Effector CD4-positive, alpha-beta T cell (primary cell): ENCODE measurements at regions not wholly inside any gene's neighbourhood (a gene's known extent, or its start where the extent isn't known, plus 50 kb on each side); places are given as distances from the start of the nearest gene placed in this dataset.

Source experiments
- DNase-seq: peaks from one replicate; pipeline ENCODE4 v3.0.0-alpha.2; 2020

GRCh38 chr13:50071379-50071778 is 56.1 kb downstream of the KCNRG start:
- no peak for DNase-seq

GRCh38 chr13:50072676-50073075 is 57.4 kb downstream of the KCNRG start:
- DNase-seq, result no peak

- no peak for DNase-seq
Observed at GRCh38 chr13:50073340-50073739, 58.1 kb downstream of the KCNRG start.

- DNase-seq, result no peak
Observed at GRCh38 chr13:50074843-50075242, 59.6 kb downstream of the KCNRG start.

- no peak for DNase-seq
Observed at GRCh38 chr13:50075619-50076097, 60.4 kb downstream of the KCNRG start.

GRCh38 chr13:50077431-50077830 is 62.2 kb downstream of the KCNRG start:
- no peak for DNase-seq

- no peak for DNase-seq
Observed at GRCh38 chr13:50078231-50078894, 63.1 kb downstream of the KCNRG start.

- no peak for DNase-seq
Observed at GRCh38 chr13:50078895-50079654, 63.8 kb downstream of the KCNRG start.

GRCh38 chr13:50079655-50080202 is 64.5 kb downstream of the KCNRG start:
- no peak for DNase-seq

GRCh38 chr13:50080203-50080910 is 65.1 kb downstream of the KCNRG start:
- DNase-seq, result peak; percentile 23

GRCh38 chr13:50080911-50081678 is 65.9 kb downstream of the KCNRG start:
- DNase-seq, result peak; percentile 47

- DNase-seq, result peak; percentile 97
Observed at GRCh38 chr13:50081679-50082425, 66.6 kb downstream of the KCNRG start.

- peak; percentile 69 for DNase-seq
Observed at GRCh38 chr13:50082426-50083281, 67.4 kb downstream of the KCNRG start.

- DNase-seq, result no peak
Observed at GRCh38 chr13:50085063-50085462, 69.8 kb downstream of the KCNRG start.

- DNase-seq, result no peak
Observed at GRCh38 chr13:50089633-50090032, 74.4 kb downstream of the KCNRG start.

- DNase-seq, result no peak
Observed at GRCh38 chr13:50090211-50090610, 75.0 kb downstream of the KCNRG start.

GRCh38 chr13:50094615-50095293 is 79.5 kb downstream of the KCNRG start:
- DNase-seq, result no peak

GRCh38 chr13:50098693-50099092 is 83.4 kb downstream of the KCNRG start:
- no peak for DNase-seq

- no peak for DNase-seq
Observed at GRCh38 chr13:50099473-50099872, 84.2 kb downstream of the KCNRG start.

- DNase-seq, result no peak
Observed at GRCh38 chr13:50101590-50101989, 86.3 kb downstream of the KCNRG start.
